H4 (cell line): ENCODE measurements at regions not wholly inside any gene's neighbourhood (a gene's known extent, or its start where the extent isn't known, plus 50 kb on each side); places are given as distances from the start of the nearest gene placed in this dataset.

Experiments used
- DNase-seq: peaks from one replicate; pipeline ENCODE4 v3.0.0-alpha.2; 2015; ENCODE audit warnings: low spot score

DNA sequence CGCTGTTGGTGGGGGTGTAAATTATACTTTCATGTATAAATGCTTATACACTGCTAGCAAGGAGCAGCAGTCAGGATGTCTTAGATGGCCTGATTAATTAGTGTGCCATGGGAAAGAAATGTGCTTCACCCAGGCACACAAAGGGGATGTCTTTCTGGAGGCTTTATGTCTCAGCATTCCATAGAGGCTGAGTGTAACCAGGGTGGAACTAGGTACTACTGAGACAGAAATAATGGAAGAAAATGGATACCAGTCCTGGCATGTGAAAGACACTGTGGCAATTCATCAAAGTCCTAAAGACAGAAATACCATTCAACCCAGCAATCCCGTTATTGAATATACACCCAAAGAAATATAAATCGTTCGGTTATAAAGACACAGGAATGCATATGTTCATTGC, 52.5 kb downstream of the PF4 start:
- DNase-seq, result no peak

DNA sequence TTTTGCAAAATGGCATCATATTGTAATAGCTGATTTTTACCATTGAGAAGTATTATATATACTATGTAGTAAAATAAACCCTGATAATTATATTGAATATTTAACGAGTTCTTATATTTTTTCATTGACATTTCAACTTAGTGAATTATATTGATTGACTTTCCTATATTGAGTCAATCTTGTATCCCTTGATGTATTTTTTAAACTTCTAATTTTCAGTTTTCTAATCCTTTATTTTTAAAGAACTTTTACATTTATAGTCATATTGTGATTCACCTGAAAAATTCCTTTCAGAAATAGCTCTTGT, 54.4 kb downstream of the CXCL1 start:
- no peak for DNase-seq

DNA sequence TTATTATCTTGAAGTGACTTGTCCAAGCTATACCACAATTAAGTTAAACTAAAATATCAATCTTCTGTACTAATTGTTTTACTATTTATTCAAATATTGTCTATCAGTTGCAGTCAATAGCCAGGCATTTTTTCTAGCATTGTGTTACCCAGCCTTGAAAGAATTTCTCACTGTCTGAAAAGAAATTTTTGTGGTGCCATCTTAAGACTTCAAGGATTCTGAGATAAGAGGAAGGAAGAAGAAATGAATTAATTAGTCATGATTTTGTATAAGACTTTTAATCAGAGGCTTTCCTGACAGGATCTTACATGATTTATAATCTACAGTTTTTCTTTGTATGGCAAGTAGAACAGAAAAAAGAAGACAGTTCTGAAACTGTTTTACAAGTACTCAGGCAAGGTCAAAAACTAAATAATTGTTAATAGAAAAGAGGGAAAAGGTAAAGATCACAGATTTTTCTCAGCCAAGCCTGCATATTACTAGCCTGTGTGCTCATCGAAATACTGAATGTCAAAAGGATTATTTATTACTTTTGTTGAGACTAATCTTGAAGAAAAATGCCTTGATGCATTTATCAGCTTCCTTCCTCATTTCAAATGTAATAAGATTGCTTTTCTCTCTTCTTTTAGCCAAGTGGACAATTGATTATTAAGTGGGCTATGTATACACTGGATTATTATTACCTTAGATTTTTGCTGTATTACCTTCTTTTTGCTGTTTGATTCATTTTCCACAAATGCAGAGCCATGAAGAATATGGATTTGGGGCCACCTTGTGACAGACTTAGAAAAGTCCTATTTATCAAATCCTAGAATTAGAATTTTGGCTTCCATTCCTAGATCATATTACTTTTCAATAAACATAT, 53.8 kb downstream of the CXCL1 start:
- peak; percentile 34 for DNase-seq

DNA sequence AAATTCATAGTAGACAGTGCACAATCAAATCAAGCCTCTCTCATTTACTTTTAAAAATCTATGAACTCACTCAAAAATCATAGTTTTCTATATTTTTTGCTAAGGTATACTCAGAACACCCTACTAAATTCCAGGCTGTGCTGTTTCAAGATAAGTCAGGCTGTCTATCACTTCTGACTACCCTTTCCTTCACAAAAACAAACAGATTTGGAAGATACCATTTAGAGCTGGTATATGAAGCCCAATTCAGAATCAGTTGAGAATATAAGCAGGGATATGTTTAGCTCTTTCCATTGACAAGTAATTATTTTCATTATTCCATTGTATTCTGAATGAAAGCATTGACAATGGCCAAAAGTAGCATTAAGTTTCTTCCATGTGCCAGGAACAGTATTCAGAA, 53.1 kb downstream of the CXCL1 start:
- no peak for DNase-seq
